Lung microvascular endothelial cell (primary cell): ENCODE measurements at regions not wholly inside any gene's neighbourhood (a gene's known extent, or its start where the extent isn't known, plus 50 kb on each side); places are given as distances from the start of the nearest gene placed in this dataset.
"Not testable (repeated sequence)": the region's sequence is repeated elsewhere in the genome, so short reads cannot be mapped to it uniquely, and the experiment has no call there.

Source experiments
- DNase-seq, 2 donors: peaks; one replicate each; pipeline versions ENCODE4 v3.0.0 to v3.0.0-alpha.2; 2010; ENCODE audit warnings: low read depth in 2 of 2

GRCh38 chr3:198096015-198096414 is 136.0 kb downstream of the LMLN start:
- DNase-seq = no peak

- DNase-seq = no peak
Measured at GRCh38 chr3:198097048-198097447, 137.0 kb downstream of the LMLN start.

- DNase-seq = not testable (repeated sequence)
Measured at GRCh38 chr3:198098661-198099081, 138.7 kb downstream of the LMLN start.

GRCh38 chr3:198103070-198103469 is 143.1 kb downstream of the LMLN start:
- DNase-seq = not testable (repeated sequence)

GRCh38 chr3:198106265-198106664 is 146.2 kb downstream of the LMLN start:
- no peak for DNase-seq

GRCh38 chr3:198107840-198108734 is 148.1 kb downstream of the LMLN start:
- no peak for DNase-seq

GRCh38 chr3:198109883-198110282 is 149.9 kb downstream of the LMLN start:
- DNase-seq = no peak

GRCh38 chr3:198112031-198112430 is 152.0 kb downstream of the LMLN start:
- peak in 1 of 2 donors; percentile 14 for DNase-seq

- DNase-seq = peak; percentile 6 to 13
Measured at GRCh38 chr3:198113206-198114053, 153.4 kb downstream of the LMLN start.

GRCh38 chr3:198114516-198114915 is 154.5 kb downstream of the LMLN start:
- not testable (repeated sequence) for DNase-seq

- DNase-seq = not testable (repeated sequence)
Measured at GRCh38 chr3:198122184-198122583, 162.2 kb downstream of the LMLN start.

GRCh38 chr3:198137038-198137835 is 177.2 kb downstream of the LMLN start:
- DNase-seq = not testable (repeated sequence)

- DNase-seq = not testable (repeated sequence)
Measured at GRCh38 chr3:198138205-198138604, 178.2 kb downstream of the LMLN start.

GRCh38 chr3:198139037-198139436 is 179.0 kb downstream of the LMLN start:
- DNase-seq = not testable (repeated sequence)

GRCh38 chr3:198139513-198140167 is 179.6 kb downstream of the LMLN start:
- not testable (repeated sequence) for DNase-seq

GRCh38 chr3:198143300-198144137 is 183.5 kb downstream of the LMLN start:
- DNase-seq = not testable (repeated sequence)

- DNase-seq = peak in 1 of 2 donors; percentile 49
Measured at GRCh38 chr3:198145231-198145784, 185.3 kb downstream of the LMLN start.

GRCh38 chr3:198146070-198146469 is 186.1 kb downstream of the LMLN start:
- peak in 1 of 2 donors; percentile 92 for DNase-seq

GRCh38 chr3:198146559-198147164 is 186.6 kb downstream of the LMLN start:
- not testable (repeated sequence) for DNase-seq
